ENCODE measurements at regions not wholly inside any gene's neighbourhood (a gene's known extent, or its start where the extent isn't known, plus 50 kb on each side); places are given as distances from the start of the nearest gene placed in this dataset.

DNA sequence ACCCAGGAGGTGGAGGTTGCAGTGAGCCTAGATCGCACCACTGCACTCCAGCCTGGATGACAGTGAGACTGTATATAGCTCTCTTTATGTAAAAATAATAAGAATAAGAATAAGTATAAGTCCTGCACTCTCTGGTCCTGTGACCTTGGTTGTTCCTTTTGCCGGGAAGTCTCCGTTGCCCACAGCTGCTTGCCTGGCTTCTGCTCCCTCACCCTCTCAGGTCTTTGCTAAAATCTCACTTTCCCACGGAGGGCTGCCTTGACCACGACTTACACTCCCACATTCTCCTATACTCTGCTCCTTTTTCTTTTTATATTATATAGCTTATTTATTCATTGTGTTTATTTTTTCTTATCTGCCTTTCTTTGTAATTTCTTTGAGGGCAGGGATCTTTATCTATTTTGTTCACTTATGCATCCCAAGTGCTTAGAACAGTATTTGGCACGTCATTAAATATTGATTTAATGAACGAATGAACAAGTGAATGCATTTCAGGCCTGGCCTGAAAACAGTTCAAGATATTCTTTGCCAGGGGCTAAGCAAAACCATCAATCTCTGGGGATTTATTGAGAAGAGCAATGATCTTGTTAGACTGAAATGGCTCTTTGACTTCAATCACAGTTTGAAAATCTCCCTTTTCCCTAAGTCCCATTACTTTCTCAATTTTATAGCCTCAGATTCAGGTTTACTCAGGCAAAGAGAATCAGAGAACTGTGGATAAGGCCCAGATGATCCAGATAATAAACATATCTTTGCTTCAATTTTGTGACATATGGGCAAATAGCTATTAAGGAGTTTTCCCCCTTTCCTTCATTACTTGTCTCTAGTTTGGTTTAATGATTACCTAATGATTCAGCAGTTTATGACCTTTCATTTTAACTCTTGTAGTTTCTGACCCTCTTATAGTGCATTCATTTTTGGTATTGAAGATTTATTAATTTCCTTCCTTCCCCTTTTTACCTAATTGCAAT, 60.8 kb upstream of the TMC1 start:
- 83% methylated on average over 7 of the region's 7 CpGs for whole genome bisulfite sequencing (ENCODE audit: low lambda C conversion rate)
- Histone ChIP-seq H3K36me3 (replicated peaks in 1 of 2; ENCODE audit: control insufficient read depth in 1 of 2, insufficient read depth in 2 of 2, low read length in 2 of 2) (no peaks in the 10 kb centered on the region), H3K4me3 (replicated peaks in 1 of 3; ENCODE audit: insufficient read depth in 1 of 3, low read depth in 2 of 3, low read length in 3 of 3) (no peak overlapping the region), H3K4me2 (ENCODE audit: low read depth, low read length) (peak overlapping the region; percentile 34), H3K9me3 (ENCODE audit: low read length) (no peaks in the 10 kb centered on the region), H3K27ac (ENCODE audit: extremely low read length, insufficient read depth, low read length) (no peak overlapping the region), H3K4me1 (ENCODE audit: insufficient read depth, low read length) (peaks cover 29% of the 10 kb centered on the region), H4K20me1 (ENCODE audit: insufficient read depth, low read length) (no peaks in the 10 kb centered on the region), H3K27me3 (ENCODE audit: control insufficient read depth in 1 of 2, insufficient read depth in 2 of 2, low read length in 2 of 2) (no peaks in the 10 kb centered on the region), H2AFZ (ENCODE audit: low read length) (peak overlapping the region; percentile 8), H3K9ac (ENCODE audit: insufficient read depth, low read depth, low read length) (no peak overlapping the region), H3K79me2 (ENCODE audit: insufficient read depth, low read length) (no peaks in the 10 kb centered on the region)
- POLR2A ChIA-PET: interaction anchor here (2.8 kb wide), 1 partner anchor 95 kb away, joined by 12 read pairs; the partner anchor contains the start of gene ZFAND5
- DNase-seq (ENCODE audit: low spot score) (no peak), FAIRE-seq (no peak), ATAC-seq (no peak)
- no TSS peak for BruUV-seq (replicated peaks)
- CTCF ChIA-PET (ENCODE audit: low intra/inter-chr PET ratio, low total read pairs): no interaction called here
- intact Hi-C loops (cut with micrococcal nuclease; ENCODE audit: unreplicated experiment) (no loop called here), in situ Hi-C loops (cut with HindIII; ENCODE audit: extremely low pct_ligation_motif_present, low pct_unique_long_range_greater_than_20kb) (no loop called here)
- TF ChIP-seq KDM6A (CRISPR knock-in tag; IDR thresholded peaks at IDR 0.05; ENCODE audit: low read depth) (no peak), HNF4A (CRISPR knock-in tag; IDR thresholded peaks at IDR 0.05) (no peak), KLF6 (CRISPR knock-in tag; IDR thresholded peaks at IDR 0.05) (no peak), SRSF4 (IDR thresholded peaks at IDR 0.05; ENCODE audit: low read depth, low read length, poor library complexity, severe bottlenecking) (no peak), EZH2 (conservative IDR thresholded peaks at IDR 0.05; ENCODE audit: low read depth, low read length) (no peak), SOX5 (CRISPR knock-in tag; IDR thresholded peaks at IDR 0.05; ENCODE audit: borderline replicate concordance) (no peak), ZNF652 (CRISPR knock-in tag; IDR thresholded peaks at IDR 0.05; ENCODE audit: borderline replicate concordance, low read depth) (peak; percentile 74; the same call in 1 of the 2 replicates), ZKSCAN1 (IDR thresholded peaks at IDR 0.05; ENCODE audit: low read length) (no peak), CCDC6 (CRISPR knock-in tag; IDR thresholded peaks at IDR 0.05) (no peak), NFRKB (IDR thresholded peaks at IDR 0.05) (no peak), JUND (CRISPR knock-in tag; IDR thresholded peaks at IDR 0.05) (no peak), HNRNPUL1 (IDR thresholded peaks at IDR 0.05; ENCODE audit: low read depth, low read length) (no peak), SAP130 (CRISPR knock-in tag; IDR thresholded peaks at IDR 0.05; ENCODE audit: low read depth) (no peak), TCF7 (IDR thresholded peaks at IDR 0.05; ENCODE audit: low read depth) (no peak), MAFF (IDR thresholded peaks at IDR 0.05; ENCODE audit: low read depth, low read length) (0 out of 2 replicates have a peak, but pooled peaks have one; percentile 43), ZNF598 (CRISPR knock-in tag; IDR thresholded peaks at IDR 0.05; ENCODE audit: borderline replicate concordance) (no peak), MAFK (conservative IDR thresholded peaks at IDR 0.05 in 1 of 2, IDR thresholded peaks at IDR 0.05 in 1 of 2; ENCODE audit: low read length in 2 of 2) (peak; percentile 42 to 53), NFE2 (CRISPR knock-in tag; IDR thresholded peaks at IDR 0.05) (peak; percentile 82), NFE2L2 (IDR thresholded peaks at IDR 0.05; ENCODE audit: low read length) (peak; percentile 88), ZNF460 (CRISPR knock-in tag; IDR thresholded peaks at IDR 0.05; ENCODE audit: borderline replicate concordance) (no peak), SP4 (CRISPR knock-in tag; IDR thresholded peaks at IDR 0.05) (no peak)
- TF ChIP-seq, protein P1, sequence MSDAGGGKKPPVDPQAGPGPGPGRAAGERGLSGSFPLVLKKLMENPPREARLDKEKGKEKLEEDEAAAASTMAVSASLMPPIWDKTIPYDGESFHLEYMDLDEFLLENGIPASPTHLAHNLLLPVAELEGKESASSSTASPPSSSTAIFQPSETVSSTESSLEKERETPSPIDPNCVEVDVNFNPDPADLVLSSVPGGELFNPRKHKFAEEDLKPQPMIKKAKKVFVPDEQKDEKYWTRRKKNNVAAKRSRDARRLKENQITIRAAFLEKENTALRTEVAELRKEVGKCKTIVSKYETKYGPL (CRISPR knock-in tag; IDR thresholded peaks at IDR 0.05): no peak
- TF ChIP-seq, protein P2, sequence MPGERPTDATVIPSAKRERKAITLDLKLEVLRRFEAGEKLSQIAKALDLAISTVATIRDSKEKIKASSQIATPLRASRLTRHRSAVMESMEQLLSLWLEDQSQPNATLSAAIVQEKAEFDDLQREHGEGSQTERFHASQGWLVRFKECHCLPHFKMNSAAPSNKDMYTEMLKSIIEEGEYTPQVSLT (CRISPR knock-in tag; IDR thresholded peaks at IDR 0.05; ENCODE audit: borderline replicate concordance, low read depth): no peak
